ENCODE measurements at regions not wholly inside any gene's neighbourhood (a gene's known extent, or its start where the extent isn't known, plus 50 kb on each side); places are given as distances from the start of the nearest gene placed in this dataset.

DNA sequence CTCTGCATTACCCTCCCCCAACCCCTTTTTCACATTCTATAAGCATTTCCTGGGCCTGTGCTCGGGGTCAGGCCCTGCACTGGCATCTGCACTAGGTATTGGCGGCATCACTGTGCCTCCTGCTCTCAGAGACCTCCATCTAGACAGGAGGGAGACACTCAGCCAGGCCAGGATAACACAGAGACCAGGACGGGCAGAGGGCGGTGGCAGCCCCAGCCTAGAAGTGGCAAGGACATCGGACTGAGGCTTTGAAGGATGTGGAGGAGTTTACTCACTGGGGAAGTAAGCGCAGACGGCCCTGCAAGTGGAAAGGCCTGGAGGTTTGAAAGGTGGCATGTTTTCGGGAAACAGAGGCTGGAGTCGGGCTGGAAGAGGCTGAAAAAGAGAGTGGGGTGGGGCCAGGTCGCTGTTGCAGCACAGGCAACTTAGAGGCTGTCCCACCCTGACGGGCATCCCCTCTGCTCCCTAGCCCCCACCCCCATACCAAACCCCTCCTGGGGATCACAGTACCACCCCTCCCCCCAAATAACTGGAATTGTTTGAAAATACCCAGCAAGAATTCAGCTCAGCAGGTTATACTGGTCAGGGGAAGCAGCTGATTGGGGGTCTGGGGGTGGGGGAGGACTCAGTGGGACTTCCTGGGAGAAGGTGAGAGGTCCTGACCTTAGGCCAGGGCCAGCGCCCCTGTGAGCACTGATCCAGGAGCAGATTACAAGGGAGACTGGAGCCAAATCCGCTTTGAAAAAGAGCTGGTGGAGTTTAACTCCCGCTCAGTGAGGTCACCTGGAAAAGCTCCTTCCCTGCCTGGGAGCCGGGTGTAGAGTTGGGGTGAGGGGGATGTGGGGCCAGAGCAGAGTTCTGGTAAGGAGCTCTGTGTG, 121.8 kb upstream of the WNT4 start:
- peaks cover 14% of the 10 kb centered on the region for H3K4me1 ChIP-seq (ENCODE audit: control insufficient read depth, insufficient read depth, low read depth, low read length)
- WGBS = 64% methylated on average over 13 of the region's 15 CpGs
- no peaks in the 10 kb centered on the region for H3K9me3 ChIP-seq (ENCODE audit: control insufficient read depth, low read length)
- no peak overlapping the region for H3K9ac ChIP-seq (ENCODE audit: low read length)
- no peaks in the 10 kb centered on the region for H3K36me3 ChIP-seq (ENCODE audit: control insufficient read depth in 1 of 2, insufficient read depth in 2 of 2, low read depth in 1 of 2, low read length in 2 of 2)
- peak overlapping the region; percentile 71 for H4K91ac ChIP-seq (ENCODE audit: low read length)
- peak overlapping the region in 1 of 2 experiments; percentile 57 for H3K14ac ChIP-seq (ENCODE audit: low read length in 2 of 2)
- no peak overlapping the region for H3K4me3 ChIP-seq (ENCODE audit: insufficient read depth in 1 of 2, low read depth in 1 of 2, low read length in 2 of 2)
- H3K27ac ChIP-seq (ENCODE audit: low read length, poor library complexity, severe bottlenecking) = no peak overlapping the region
- no peaks in the 10 kb centered on the region for H3K79me1 ChIP-seq (replicated peaks; ENCODE audit: low read length, poor library complexity, severe bottlenecking)
- H3K18ac ChIP-seq (ENCODE audit: low read depth in 1 of 2, low read length in 2 of 2) = peak overlapping the region; percentile 46 to 49
- H2BK5ac ChIP-seq (ENCODE audit: low read depth, low read length, poor library complexity, severe bottlenecking) = no peak overlapping the region
- H2BK15ac ChIP-seq (ENCODE audit: low read depth, poor library complexity, severe bottlenecking) = peak overlapping the region; percentile 21
- no peak overlapping the region for H3K4me2 ChIP-seq (ENCODE audit: low read length, poor library complexity, severe bottlenecking)
- H3K23ac ChIP-seq (ENCODE audit: low read length in 2 of 2) = peak overlapping the region in 1 of 2 experiments; percentile 74
- peak overlapping the region; percentile 76 for H4K8ac ChIP-seq (ENCODE audit: low read length)
- no peak overlapping the region for H2AK5ac ChIP-seq (ENCODE audit: low read length, severe bottlenecking)
- H2BK120ac ChIP-seq (ENCODE audit: low read depth, low read length) = no peak overlapping the region
- no peak overlapping the region for H2AFZ ChIP-seq (ENCODE audit: low read depth, low read length)
- H3K27me3 ChIP-seq (ENCODE audit: control insufficient read depth in 1 of 2, insufficient read depth in 1 of 2, low read length in 2 of 2) = peaks cover 65 to 81% of the 10 kb centered on the region in 2 experiments
- DNase-seq = no peak
- H2BK12ac ChIP-seq (ENCODE audit: low read length in 2 of 2) = peak overlapping the region; percentile 59 to 72
- peak overlapping the region; percentile 13 to 60 for H3K4ac ChIP-seq (ENCODE audit: low read depth in 1 of 2, low read length in 2 of 2)

GRCh38 chr1:22266141-22266540, 123.2 kb upstream of the WNT4 start:
- H3K14ac ChIP-seq (ENCODE audit: low read length in 2 of 2) = peak overlapping the region in 1 of 2 experiments; percentile 21
- peaks cover 66 to 81% of the 10 kb centered on the region in 2 experiments for H3K27me3 ChIP-seq (ENCODE audit: control insufficient read depth in 1 of 2, insufficient read depth in 1 of 2, low read length in 2 of 2)
- H3K36me3 ChIP-seq (ENCODE audit: control insufficient read depth in 1 of 2, insufficient read depth in 2 of 2, low read depth in 1 of 2, low read length in 2 of 2) = no peaks in the 10 kb centered on the region
- H3K4me2 ChIP-seq (ENCODE audit: low read length, poor library complexity, severe bottlenecking) = no peak overlapping the region
- H2AFZ ChIP-seq (ENCODE audit: low read depth, low read length) = no peak overlapping the region
- H3K18ac ChIP-seq (ENCODE audit: low read depth in 1 of 2, low read length in 2 of 2) = no peak overlapping the region
- H2BK120ac ChIP-seq (ENCODE audit: low read depth, low read length) = no peak overlapping the region
- no peak overlapping the region for H3K9ac ChIP-seq (ENCODE audit: low read length)
- no peak overlapping the region for H3K27ac ChIP-seq (ENCODE audit: low read length, poor library complexity, severe bottlenecking)
- no peak overlapping the region for H3K4ac ChIP-seq (ENCODE audit: low read depth in 1 of 2, low read length in 2 of 2)
- no peak overlapping the region for H4K91ac ChIP-seq (ENCODE audit: low read length)
- no peak overlapping the region for H2AK5ac ChIP-seq (ENCODE audit: low read length, severe bottlenecking)
- peak overlapping the region; percentile 41 for H2BK15ac ChIP-seq (ENCODE audit: low read depth, poor library complexity, severe bottlenecking)
- no peak overlapping the region for H4K8ac ChIP-seq (ENCODE audit: low read length)
- H3K79me1 ChIP-seq (replicated peaks; ENCODE audit: low read length, poor library complexity, severe bottlenecking) = no peaks in the 10 kb centered on the region
- peak overlapping the region in 1 of 2 experiments; percentile 42 for H2BK12ac ChIP-seq (ENCODE audit: low read length in 2 of 2)
- H3K4me1 ChIP-seq (ENCODE audit: control insufficient read depth, insufficient read depth, low read depth, low read length) = peaks cover 8% of the 10 kb centered on the region
- no peaks in the 10 kb centered on the region for H3K9me3 ChIP-seq (ENCODE audit: control insufficient read depth, low read length)
- WGBS = 65% methylated on average over 6 of the region's 6 CpGs
- H3K23ac ChIP-seq (ENCODE audit: low read length in 2 of 2) = no peak overlapping the region
- H2BK5ac ChIP-seq (ENCODE audit: low read depth, low read length, poor library complexity, severe bottlenecking) = no peak overlapping the region
- no peak for DNase-seq
- H3K4me3 ChIP-seq (ENCODE audit: insufficient read depth in 1 of 2, low read depth in 1 of 2, low read length in 2 of 2) = no peak overlapping the region

- WGBS = 87% methylated on average over 19 of the region's 22 CpGs
- H3K27me3 ChIP-seq (ENCODE audit: control insufficient read depth in 1 of 2, insufficient read depth in 1 of 2, low read length in 2 of 2) = peaks cover 70 to 85% of the 10 kb centered on the region in 2 experiments
- no peak overlapping the region for H2AK5ac ChIP-seq (ENCODE audit: low read length, severe bottlenecking)
Observed at GRCh38 chr1:22267413-22268175, 124.7 kb upstream of the WNT4 start.

GRCh38 chr1:22268327-22268726, 125.4 kb upstream of the WNT4 start:
- Histone ChIP-seq H4K8ac (ENCODE audit: low read length) (no peak overlapping the region), H3K4me3 (ENCODE audit: insufficient read depth in 1 of 2, low read depth in 1 of 2, low read length in 2 of 2) (no peak overlapping the region), H3K27ac (ENCODE audit: low read length, poor library complexity, severe bottlenecking) (no peak overlapping the region), H3K4ac (ENCODE audit: low read depth in 1 of 2, low read length in 2 of 2) (peak overlapping the region in 1 of 2 experiments; percentile 41), H3K36me3 (ENCODE audit: control insufficient read depth in 1 of 2, insufficient read depth in 2 of 2, low read depth in 1 of 2, low read length in 2 of 2) (no peaks in the 10 kb centered on the region), H4K91ac (ENCODE audit: low read length) (peak overlapping the region; percentile 71), H3K9me3 (ENCODE audit: control insufficient read depth, low read length) (no peaks in the 10 kb centered on the region), H2AK5ac (ENCODE audit: low read length, severe bottlenecking) (no peak overlapping the region), H3K4me1 (ENCODE audit: control insufficient read depth, insufficient read depth, low read depth, low read length) (peaks cover 2% of the 10 kb centered on the region), H2AFZ (ENCODE audit: low read depth, low read length) (no peak overlapping the region), H2BK5ac (ENCODE audit: low read depth, low read length, poor library complexity, severe bottlenecking) (no peak overlapping the region), H2BK15ac (ENCODE audit: low read depth, poor library complexity, severe bottlenecking) (no peak overlapping the region), H3K9ac (ENCODE audit: low read length) (no peak overlapping the region), H2BK12ac (ENCODE audit: low read length in 2 of 2) (peak overlapping the region in 1 of 2 experiments; percentile 29), H2BK120ac (ENCODE audit: low read depth, low read length) (no peak overlapping the region), H3K27me3 (ENCODE audit: control insufficient read depth in 1 of 2, insufficient read depth in 1 of 2, low read length in 2 of 2) (peaks cover 67 to 81% of the 10 kb centered on the region in 2 experiments), H3K4me2 (ENCODE audit: low read length, poor library complexity, severe bottlenecking) (no peak overlapping the region), H3K18ac (ENCODE audit: low read depth in 1 of 2, low read length in 2 of 2) (no peak overlapping the region), H3K14ac (ENCODE audit: low read length in 2 of 2) (no peak overlapping the region), H3K23ac (ENCODE audit: low read length in 2 of 2) (no peak overlapping the region), H3K79me1 (replicated peaks; ENCODE audit: low read length, poor library complexity, severe bottlenecking) (no peaks in the 10 kb centered on the region)
- no peak for DNase-seq
- 87% methylated on average over 11 of the region's 11 CpGs for WGBS

More at GRCh38 chr1:22267413-22268175, 124.7 kb upstream of the WNT4 start:
- Histone ChIP-seq H2BK5ac (ENCODE audit: low read depth, low read length, poor library complexity, severe bottlenecking) (no peak overlapping the region), H3K18ac (ENCODE audit: low read depth in 1 of 2, low read length in 2 of 2) (no peak overlapping the region), H3K4me2 (ENCODE audit: low read length, poor library complexity, severe bottlenecking) (no peak overlapping the region), H3K9ac (ENCODE audit: low read length) (no peak overlapping the region), H2AFZ (ENCODE audit: low read depth, low read length) (no peak overlapping the region), H3K4me1 (ENCODE audit: control insufficient read depth, insufficient read depth, low read depth, low read length) (peaks cover 8% of the 10 kb centered on the region), H4K8ac (ENCODE audit: low read length) (no peak overlapping the region), H3K9me3 (ENCODE audit: control insufficient read depth, low read length) (no peaks in the 10 kb centered on the region), H3K4me3 (ENCODE audit: insufficient read depth in 1 of 2, low read depth in 1 of 2, low read length in 2 of 2) (no peak overlapping the region), H2BK120ac (ENCODE audit: low read depth, low read length) (no peak overlapping the region), H3K36me3 (ENCODE audit: control insufficient read depth in 1 of 2, insufficient read depth in 2 of 2, low read depth in 1 of 2, low read length in 2 of 2) (no peaks in the 10 kb centered on the region), H3K27ac (ENCODE audit: low read length, poor library complexity, severe bottlenecking) (no peak overlapping the region), H4K91ac (ENCODE audit: low read length) (peak overlapping the region; percentile 11), H3K79me1 (replicated peaks; ENCODE audit: low read length, poor library complexity, severe bottlenecking) (no peaks in the 10 kb centered on the region), H3K4ac (ENCODE audit: low read depth in 1 of 2, low read length in 2 of 2) (peak overlapping the region in 1 of 2 experiments; percentile 41), H2BK12ac (ENCODE audit: low read length in 2 of 2) (no peak overlapping the region), H3K14ac (ENCODE audit: low read length in 2 of 2) (peak overlapping the region in 1 of 2 experiments; percentile 93), H3K23ac (ENCODE audit: low read length in 2 of 2) (no peak overlapping the region), H2BK15ac (ENCODE audit: low read depth, poor library complexity, severe bottlenecking) (no peak overlapping the region)
- no peak for DNase-seq

Data from mesenchymal stem cell (in vitro differentiated cells and primary cell).